HepG2 (cell line): ENCODE measurements at regions not wholly inside any gene's neighbourhood (a gene's known extent, or its start where the extent isn't known, plus 50 kb on each side); places are given as distances from the start of the nearest gene placed in this dataset.

Experiments used
- ATAC-seq: fragments of 200-7000 bp; cut with Tn5 transposase; 3 replicates; pipeline ENCODE4 v1.9.1; 2020; ENCODE audit warnings: mild to moderate bottlenecking, moderate library complexity
- BruUV-seq: library from RNA; stranded (reverse); fragments of 400-500 nt; replicated peaks from 2 replicates; lab custom pipeline; 2021; lab: Mats Ljungman, UMichigan
- CTCF ChIA-PET: fragments of 300-600 bp; formaldehyde crosslinking; extraction: SDS; loops from one replicate; lab custom pipeline; 2021; ENCODE audit warnings: low total read pairs, inconsistent platforms, low intra/inter-chr PET ratio; lab: Yijun Ruan, JAX
- POLR2A ChIA-PET: fragments of 350-600 bp; sonication (Branson Sonifier 250); formaldehyde crosslinking; loops from one replicate; lab custom pipeline; 2020; ENCODE audit warnings: antibody characterized with exemption, inconsistent platforms; lab: Yijun Ruan, JAX
- DNase-seq: peaks from one replicate; pipeline ENCODE4 v3.0.0-alpha.2; 2015; ENCODE audit warnings: low spot score
- FAIRE-seq: peaks from 3 replicates; lab custom pipeline; 2011; peaks lifted over from hg19 to GRCh38; lab: Jason Lieb, UNC
- H2AFZ ChIP-seq: one replicate; pipeline ENCODE4 v1.6.1; 2011; ENCODE audit warnings: low read length, inconsistent platforms
- H3K27ac ChIP-seq: fragments of 300-600 bp; 3 replicates; pipeline ENCODE4 v1.8.0; 2011; ENCODE audit warnings: mixed run types, mild to moderate bottlenecking, mixed read lengths, low read length, inconsistent platforms; ENCODE audit not compliant: insufficient read depth; ENCODE audit errors: extremely low read length
- H3K27me3 ChIP-seq, 2 experiments: fragments of 200-600 bp in 1 of 2; 2 replicates in 1 of 2; 3 replicates in 1 of 2; pipeline versions ENCODE4 v1.6.0 to v1.8.0; 2011; ENCODE audit warnings: low read length in 2 of 2, mild to moderate bottlenecking in 2 of 2, moderate library complexity in 2 of 2, inconsistent platforms in 1 of 2; ENCODE audit not compliant: insufficient read depth in 2 of 2, control insufficient read depth in 1 of 2
- H3K36me3 ChIP-seq, 2 experiments: fragments of 200-600 bp in 1 of 2; replicated peaks in 1 of 2; 2 replicates in 1 of 2; 3 replicates in 1 of 2; pipeline versions ENCODE4 v1.5.1 to v1.8.0; 2011; ENCODE audit warnings: low read length in 2 of 2, inconsistent platforms in 1 of 2; ENCODE audit not compliant: insufficient read depth in 2 of 2, control insufficient read depth in 1 of 2
- H3K4me1 ChIP-seq: 2 replicates; pipeline ENCODE4 v1.5.1; 2012; ENCODE audit warnings: low read length, inconsistent platforms; ENCODE audit not compliant: insufficient read depth
- H3K4me2 ChIP-seq: 2 replicates; pipeline ENCODE4 v1.6.0; 2011; ENCODE audit warnings: low read depth, low read length, inconsistent platforms
- H3K4me3 ChIP-seq, 3 experiments: fragments of 200-600 bp in 1 of 3; sonication (generic), shearing (Covaris generic) in 1 of 3; replicated peaks in 1 of 3; 2 replicates each; pipeline ENCODE4 v1.5.1; 2011 to 2016; ENCODE audit warnings: low read length in 3 of 3, inconsistent platforms in 2 of 3, low read depth in 2 of 3, mild to moderate bottlenecking in 2 of 3, control low read depth in 1 of 3, mixed read lengths in 1 of 3; ENCODE audit not compliant: insufficient read depth in 1 of 3
- H3K79me2 ChIP-seq: one replicate; pipeline ENCODE4 v1.6.1; 2011; ENCODE audit warnings: low read length, inconsistent platforms; ENCODE audit not compliant: insufficient read depth
- H3K9ac ChIP-seq: 2 replicates; pipeline ENCODE4 v1.6.0; 2011; ENCODE audit warnings: mild to moderate bottlenecking, low read depth, low read length, inconsistent platforms; ENCODE audit not compliant: insufficient read depth
- H3K9me3 ChIP-seq: 2 replicates; pipeline ENCODE4 v1.5.1; 2012; ENCODE audit warnings: mild to moderate bottlenecking, low read length
- H4K20me1 ChIP-seq: 2 replicates; pipeline ENCODE4 v1.6.0; 2011; ENCODE audit warnings: inconsistent platforms, mild to moderate bottlenecking, low read length, moderate library complexity; ENCODE audit not compliant: insufficient read depth
- CENPX ChIP-seq: sonication (generic); formaldehyde crosslinking; IDR thresholded peaks from 2 replicates; pipeline ENCODE4 v1.9.0; 2021; ENCODE audit warnings: mild to moderate bottlenecking, missing genetic modification reagents, moderate library complexity
- HOXA5 ChIP-seq: sonication (generic); formaldehyde crosslinking; IDR thresholded peaks from 2 replicates; pipeline ENCODE4 v1.4.0; 2020; ENCODE audit warnings: missing genetic modification reagents
- MIER3 ChIP-seq: IDR thresholded peaks from 2 replicates; pipeline ENCODE4 v1.6.1; 2016; ENCODE audit warnings: missing compliant biosample characterization, borderline replicate concordance
- RBFOX2 ChIP-seq: fragments of 200-400 bp; formaldehyde crosslinking; IDR thresholded peaks from 2 replicates; pipeline ENCODE4 v1.6.1; 2017; ENCODE audit warnings: low read depth, mild to moderate bottlenecking, low read length
- SRSF9 ChIP-seq: fragments of 200-400 bp; formaldehyde crosslinking; IDR thresholded peaks from 2 replicates; pipeline ENCODE4 v1.6.1; 2018; ENCODE audit warnings: borderline replicate concordance, mild to moderate bottlenecking, low read depth, low read length; ENCODE audit not compliant: insufficient read depth, poor library complexity, severe bottlenecking
- ZBTB20 ChIP-seq: sonication (generic); formaldehyde crosslinking; IDR thresholded peaks from 2 replicates; pipeline ENCODE4 v1.8.1; 2023; ENCODE audit warnings: missing genetic modification reagents, low read depth, mild to moderate bottlenecking, borderline replicate concordance
- ZBTB38 ChIP-seq: sonication (generic); formaldehyde crosslinking; IDR thresholded peaks from 2 replicates; pipeline ENCODE4 v1.5.1; 2020; ENCODE audit warnings: mild to moderate bottlenecking, missing genetic modification reagents
- ZNF17 ChIP-seq: sonication (generic); formaldehyde crosslinking; IDR thresholded peaks from 2 replicates; pipeline ENCODE4 v1.5.0; 2020; ENCODE audit warnings: mild to moderate bottlenecking, missing genetic modification reagents
- ZNF383 ChIP-seq: sonication (generic); formaldehyde crosslinking; IDR thresholded peaks from 2 replicates; pipeline ENCODE4 v1.4.0; 2020; ENCODE audit warnings: missing genetic modification reagents, mild to moderate bottlenecking, borderline replicate concordance
- ZNF430 ChIP-seq: sonication (generic); formaldehyde crosslinking; IDR thresholded peaks from 2 replicates; pipeline ENCODE4 v1.9.0; 2021; ENCODE audit warnings: mild to moderate bottlenecking, missing genetic modification reagents
- ZNF629 ChIP-seq: sonication (generic); formaldehyde crosslinking; conservative IDR thresholded peaks from 2 replicates; pipeline ENCODE4 v1.5.0; 2020; ENCODE audit warnings: missing genetic modification reagents
- ZNF678 ChIP-seq: sonication (generic); formaldehyde crosslinking; IDR thresholded peaks from 2 replicates; pipeline ENCODE4 v1.4.0; 2020; ENCODE audit warnings: mild to moderate bottlenecking, missing genetic modification reagents
- ZSCAN12 ChIP-seq: sonication (generic); formaldehyde crosslinking; IDR thresholded peaks from 2 replicates; pipeline ENCODE4 v1.9.0; 2021; ENCODE audit warnings: mild to moderate bottlenecking, missing genetic modification reagents
- WGBS: methylation state at CpG from one replicate; pipeline ENCODE4 v1.1.6; 2017; ENCODE audit warnings: low lambda C conversion rate; 5-methylcytosine and 5-hydroxymethylcytosine counted together
- in situ Hi-C: cut with HindIII; loops from 2 replicates; pipeline ENCODE4 v1.10.0; 2017; ENCODE audit warnings: low pct_unique_long_range_greater_than_20kb; ENCODE audit not compliant: extremely low pct_ligation_motif_present
- intact Hi-C: fragments of 100-400 bp; cut with micrococcal nuclease; formaldehyde crosslinking; loops from one replicate; pipeline ENCODE4 v1.10.0; 2022; ENCODE audit not compliant: unreplicated experiment
- TF ChIP-seq, protein P1 (sequence below): sonication (generic); formaldehyde crosslinking; IDR thresholded peaks from 2 replicates; pipeline ENCODE4 v1.4.0; 2020; ENCODE audit warnings: missing genetic modification reagents, borderline replicate concordance

DNA sequence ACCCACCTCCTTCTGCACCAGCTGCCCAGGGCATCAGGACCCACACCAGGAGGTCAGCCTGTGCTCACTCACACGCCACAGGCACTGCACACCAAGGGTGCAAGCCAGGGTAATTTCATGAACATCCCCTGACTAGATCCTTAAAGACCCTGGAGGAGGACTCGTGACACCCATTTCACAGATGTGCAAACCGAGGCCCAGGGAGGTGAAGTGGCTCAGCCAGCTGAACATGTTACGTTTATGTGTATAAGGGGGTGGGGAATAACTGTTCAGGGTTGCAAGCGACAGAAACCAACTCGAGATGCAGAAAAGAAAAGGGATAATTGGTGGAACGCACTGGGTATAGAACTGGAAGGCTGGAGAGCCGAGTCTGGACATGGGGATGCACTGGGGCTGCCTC lies 138.1 kb upstream of the FOXF1 start:
- H3K4me1 ChIP-seq = no peaks in the 10 kb centered on the region
- no peaks in the 10 kb centered on the region for H3K79me2 ChIP-seq
- CTCF ChIA-PET = no interaction called here
- no peaks in the 10 kb centered on the region for H3K36me3 ChIP-seq
- H3K9ac ChIP-seq = no peak overlapping the region
- WGBS = 20% methylated on average over 7 of the region's 8 CpGs
- ATAC-seq (no peak), DNase-seq (no peak)
- no peak overlapping the region for H2AFZ ChIP-seq
- intact Hi-C loops = no loop called here
- TF ChIP-seq ZNF383 (CRISPR knock-in tag) (no peak), ZBTB20 (CRISPR knock-in tag) (no peak), ZBTB38 (no peak), ZNF17 (CRISPR knock-in tag) (no peak), SRSF9 (no peak), ZNF678 (CRISPR knock-in tag) (no peak), ZNF629 (CRISPR knock-in tag) (peak; percentile 77), HOXA5 (no peak)
- TF ChIP-seq, all 625 proteins: peak for 1
- Histone ChIP-seq H3K4me2 (no peak overlapping the region), H3K9me3 (peaks cover 6% of the 10 kb centered on the region; the same call in 1 of the 2 replicates), H3K4me3 (no peak overlapping the region), H3K27ac (no peak overlapping the region), H3K27me3 (peaks cover 5 to 82% of the 10 kb centered on the region in 2 experiments), H4K20me1 (no peaks in the 10 kb centered on the region)
- in situ Hi-C loops = no loop called here
- POLR2A ChIA-PET = no interaction called here
- BruUV-seq = no TSS peak
- FAIRE-seq = no peak

DNA sequence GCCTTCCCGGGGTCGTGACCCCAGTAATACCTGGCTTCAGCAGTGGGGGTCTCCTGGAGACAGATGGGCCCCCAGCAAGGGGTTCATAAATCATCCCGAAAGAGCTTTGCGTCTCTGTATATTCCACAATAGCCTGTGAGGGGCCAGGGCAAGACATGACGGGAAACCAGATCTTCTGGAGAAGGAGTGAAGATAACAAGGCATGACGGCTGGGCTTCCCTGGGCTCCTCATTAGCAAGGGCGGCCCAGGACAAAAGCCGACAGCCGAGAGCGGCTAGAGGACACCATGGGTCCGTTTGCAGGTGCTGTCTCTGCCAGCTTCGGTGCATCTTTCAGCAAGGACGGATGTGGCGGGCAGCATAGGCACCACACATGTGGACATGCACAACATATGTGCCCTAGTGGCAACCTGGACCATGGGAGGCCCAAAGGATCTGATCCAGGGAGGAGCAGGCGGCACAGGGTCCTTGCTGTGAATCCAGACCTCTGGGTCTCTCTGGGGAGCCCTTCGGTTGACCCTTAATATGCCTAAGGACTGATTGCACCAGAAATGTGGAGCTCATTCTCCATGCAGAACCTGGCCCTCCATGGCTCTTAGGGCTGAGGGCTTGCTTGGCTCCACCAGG lies 136.9 kb upstream of the FOXF1 start:
- in situ Hi-C loops = no loop called here
- DNase-seq (no peak), ATAC-seq (no peak), FAIRE-seq (no peak)
- peaks cover 6% of the 10 kb centered on the region; the same call in 1 of the 2 replicates for H3K9me3 ChIP-seq
- intact Hi-C loops = no loop called here
- H3K79me2 ChIP-seq = no peaks in the 10 kb centered on the region
- TF ChIP-seq CENPX (no peak), ZSCAN12 (no peak), RBFOX2 (no peak), MIER3 (no peak), ZNF430 (CRISPR knock-in tag) (no peak)
- TF ChIP-seq, protein P1, sequence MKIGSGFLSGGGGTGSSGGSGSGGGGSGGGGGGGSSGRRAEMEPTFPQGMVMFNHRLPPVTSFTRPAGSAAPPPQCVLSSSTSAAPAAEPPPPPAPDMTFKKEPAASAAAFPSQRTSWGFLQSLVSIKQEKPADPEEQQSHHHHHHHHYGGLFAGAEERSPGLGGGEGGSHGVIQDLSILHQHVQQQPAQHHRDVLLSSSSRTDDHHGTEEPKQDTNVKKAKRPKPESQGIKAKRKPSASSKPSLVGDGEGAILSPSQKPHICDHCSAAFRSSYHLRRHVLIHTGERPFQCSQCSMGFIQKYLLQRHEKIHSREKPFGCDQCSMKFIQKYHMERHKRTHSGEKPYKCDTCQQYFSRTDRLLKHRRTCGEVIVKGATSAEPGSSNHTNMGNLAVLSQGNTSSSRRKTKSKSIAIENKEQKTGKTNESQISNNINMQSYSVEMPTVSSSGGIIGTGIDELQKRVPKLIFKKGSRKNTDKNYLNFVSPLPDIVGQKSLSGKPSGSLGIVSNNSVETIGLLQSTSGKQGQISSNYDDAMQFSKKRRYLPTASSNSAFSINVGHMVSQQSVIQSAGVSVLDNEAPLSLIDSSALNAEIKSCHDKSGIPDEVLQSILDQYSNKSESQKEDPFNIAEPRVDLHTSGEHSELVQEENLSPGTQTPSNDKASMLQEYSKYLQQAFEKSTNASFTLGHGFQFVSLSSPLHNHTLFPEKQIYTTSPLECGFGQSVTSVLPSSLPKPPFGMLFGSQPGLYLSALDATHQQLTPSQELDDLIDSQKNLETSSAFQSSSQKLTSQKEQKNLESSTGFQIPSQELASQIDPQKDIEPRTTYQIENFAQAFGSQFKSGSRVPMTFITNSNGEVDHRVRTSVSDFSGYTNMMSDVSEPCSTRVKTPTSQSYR = no peak
- no TSS peak for BruUV-seq
- WGBS = 18% methylated on average over 10 of the region's 16 CpGs
- ChIA-PET POLR2A (no interaction called here), CTCF (no interaction called here)
- H3K27me3 ChIP-seq = peaks cover 14 to 82% of the 10 kb centered on the region in 2 experiments; a peak in 4 of 5 replicates
- H3K4me1 ChIP-seq = no peaks in the 10 kb centered on the region
- H3K4me3 ChIP-seq = no peak overlapping the region
- H3K27ac ChIP-seq = no peak overlapping the region
- no peaks in the 10 kb centered on the region for H4K20me1 ChIP-seq
- no peak overlapping the region for H2AFZ ChIP-seq
- no peaks in the 10 kb centered on the region for H3K36me3 ChIP-seq
- no peak overlapping the region for H3K9ac ChIP-seq
- no peak overlapping the region for H3K4me2 ChIP-seq
